NCI-H1105 (cell line): ENCODE measurements at regions not wholly inside any gene's neighbourhood (a gene's known extent, or its start where the extent isn't known, plus 50 kb on each side); places are given as distances from the start of the nearest gene placed in this dataset.
"Not testable (repeated sequence)": the region's sequence is repeated elsewhere in the genome, so short reads cannot be mapped to it uniquely, and the experiment has no call there.

Experiments used
- DNase-seq: peaks from one replicate; lab custom pipeline; 2025; lab: John Stamatoyannopoulos, UW

DNA sequence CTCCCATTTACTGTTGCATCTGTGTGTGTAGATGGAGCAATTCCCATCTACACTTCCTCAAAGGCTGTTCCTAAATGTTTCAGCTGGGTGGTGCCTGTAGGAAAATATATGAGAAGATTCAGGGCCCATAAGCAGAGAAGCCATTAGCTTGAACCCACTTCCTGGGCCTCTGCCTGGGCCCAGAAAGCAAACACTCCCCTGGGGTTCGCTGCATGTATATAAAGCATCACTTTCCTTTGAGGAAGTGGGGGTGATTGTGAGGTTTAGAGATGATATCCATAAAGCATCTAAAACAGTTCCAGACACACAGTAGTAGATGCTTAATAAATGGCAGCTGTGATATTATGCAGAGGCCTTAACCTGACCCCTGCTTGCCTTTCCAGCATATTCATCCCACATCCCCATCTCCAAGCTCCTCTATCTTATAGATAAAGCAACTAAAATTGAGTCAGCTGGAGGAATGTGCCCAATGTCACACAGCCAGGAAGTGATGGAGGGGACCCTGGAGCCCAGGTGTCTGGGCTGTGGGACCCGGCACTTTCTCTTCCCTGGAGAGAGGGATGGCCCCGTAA, 280.0 kb upstream of the CRY1 start:
- DNase-seq, result no peak

DNA sequence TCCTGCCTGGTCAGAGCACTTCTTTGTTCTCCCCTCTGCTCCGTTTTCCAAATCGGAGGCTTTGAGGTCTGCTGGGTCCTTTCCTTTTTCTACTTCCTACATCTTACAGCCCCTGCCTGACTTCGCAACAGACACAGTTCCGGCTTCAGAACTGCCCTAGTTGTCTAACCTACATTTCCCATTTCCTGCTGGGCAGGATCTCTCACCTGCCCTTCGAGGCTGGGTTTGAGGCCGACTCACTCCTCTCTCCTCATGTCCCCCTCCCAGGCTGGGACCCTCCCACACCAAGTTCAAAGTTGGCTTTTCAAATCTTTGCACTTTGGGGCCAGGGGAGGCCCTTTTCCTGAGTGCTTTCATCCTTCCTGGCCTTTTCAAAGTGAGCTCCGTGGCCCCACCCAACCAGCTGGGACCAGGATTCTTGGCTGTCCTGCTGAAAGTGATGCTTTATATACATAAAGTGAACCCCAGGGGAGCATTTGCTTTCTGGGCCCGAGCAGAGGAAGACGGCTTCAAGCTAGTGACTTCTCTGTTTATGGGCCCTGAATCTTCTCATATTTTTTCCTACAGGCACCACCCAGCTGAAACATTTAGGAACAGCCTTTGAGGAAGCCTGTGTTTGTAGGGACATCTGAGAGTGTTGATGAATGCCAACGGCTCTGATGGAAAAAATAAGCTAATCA, 281.0 kb upstream of the CRY1 start:
- no peak for DNase-seq

DNA sequence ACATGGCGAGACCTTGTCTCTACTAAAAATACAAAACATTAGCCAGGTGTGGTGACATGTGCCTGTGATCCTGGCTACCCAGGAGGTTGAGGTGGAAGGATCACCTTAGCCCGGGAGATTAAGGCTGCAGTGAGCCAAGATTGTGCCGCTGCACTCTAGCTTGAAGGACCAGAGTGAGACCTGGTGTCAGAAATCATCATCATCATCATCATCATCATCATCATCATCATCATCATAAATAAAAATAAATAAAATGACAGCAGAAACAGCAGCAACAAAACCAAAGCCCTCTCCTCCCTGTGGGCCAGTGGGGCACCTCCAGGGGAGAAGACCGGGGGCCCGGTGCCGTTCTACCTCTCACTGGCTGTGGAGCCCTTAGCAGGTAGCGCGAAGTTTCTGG, 281.9 kb upstream of the CRY1 start:
- DNase-seq, result no peak

DNA sequence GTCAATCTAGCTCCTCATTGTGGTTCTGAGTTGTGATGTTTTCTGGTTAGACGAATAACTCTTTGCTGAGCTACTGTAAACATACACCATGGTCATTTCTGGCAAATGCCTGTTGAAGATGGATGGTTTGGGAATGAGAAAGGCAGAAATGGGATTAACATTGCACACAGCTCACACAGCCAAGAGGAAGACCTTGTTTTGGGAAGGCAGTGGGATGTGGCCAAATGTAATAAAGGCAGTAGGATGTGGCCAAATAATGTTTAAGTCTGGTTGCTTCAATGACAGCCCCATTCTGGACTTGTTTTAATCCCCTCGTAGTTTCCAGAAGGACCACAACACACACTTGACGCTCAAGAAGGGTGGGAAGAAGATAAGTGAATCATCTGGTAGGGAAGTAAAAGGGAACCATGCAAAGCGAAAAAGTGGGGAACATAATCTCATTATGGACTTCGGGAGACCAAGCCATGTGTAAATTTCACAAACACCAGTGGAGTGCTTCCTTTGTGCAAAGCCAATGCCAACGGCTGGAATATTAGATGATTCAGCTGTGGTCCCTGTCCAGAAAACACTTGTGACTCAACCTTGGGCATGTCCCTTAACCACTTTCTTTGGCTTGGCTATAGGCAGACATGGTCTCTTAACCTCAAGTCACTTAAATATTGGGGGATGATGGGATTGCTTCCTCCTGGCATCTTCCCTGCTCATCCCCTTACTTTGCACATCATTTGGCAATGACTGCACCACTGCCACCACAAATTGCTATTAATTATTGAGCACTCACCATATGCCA, 284.4 kb upstream of the CRY1 start:
- DNase-seq, result no peak

DNA sequence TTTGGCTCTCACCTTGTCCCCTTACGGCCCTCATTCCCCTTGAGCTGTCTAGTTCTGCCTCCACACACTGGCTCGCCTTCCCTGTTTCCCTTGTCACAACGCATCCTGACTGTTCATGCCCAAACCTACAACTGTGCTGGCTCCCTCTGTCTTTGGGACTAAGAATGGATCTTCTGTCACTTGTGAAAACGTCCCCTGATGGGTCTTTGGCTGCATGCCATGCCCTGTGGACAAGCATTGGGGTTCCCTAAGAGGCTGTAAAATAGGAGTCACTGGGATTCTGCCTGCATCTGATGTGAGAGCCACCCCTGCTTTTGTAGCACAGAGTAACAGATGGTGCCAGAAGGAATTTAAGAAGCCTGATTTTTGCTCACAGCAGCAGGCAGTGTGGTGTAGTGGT, 285.3 kb upstream of the CRY1 start:
- no peak for DNase-seq

DNA sequence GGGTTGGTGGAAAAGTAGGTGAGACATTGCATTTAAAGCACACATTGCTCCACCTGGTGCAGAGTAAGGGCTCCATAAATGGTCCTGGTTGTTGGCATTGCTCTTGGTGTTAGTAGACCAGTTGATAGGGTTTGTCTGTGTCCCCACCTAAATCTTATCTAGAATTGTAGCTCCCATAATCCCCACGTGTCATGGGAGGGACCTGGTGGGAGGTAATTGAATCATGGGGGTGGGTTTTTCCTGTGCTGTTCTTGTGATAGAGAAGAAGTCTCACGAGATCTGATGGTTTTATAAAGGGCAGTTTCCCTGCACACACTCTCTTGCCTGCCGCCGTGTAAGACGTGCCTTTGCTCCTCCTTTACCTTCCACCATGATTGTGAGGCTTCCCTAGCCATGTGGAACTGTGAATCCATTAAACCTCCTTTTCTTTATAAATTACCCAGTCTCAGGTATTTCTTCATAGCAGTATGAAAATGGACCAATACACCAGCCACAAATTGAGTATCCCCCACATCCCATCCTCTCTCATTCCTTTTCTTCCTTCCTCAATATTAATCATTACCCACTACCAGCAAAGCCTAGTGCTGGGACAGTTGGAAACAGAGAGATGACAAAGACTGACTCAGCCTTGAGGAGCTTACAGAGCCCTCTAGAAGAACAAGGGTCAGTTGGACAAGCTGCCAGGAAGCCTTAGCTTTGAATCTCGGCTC, 285.9 kb upstream of the CRY1 start:
- not testable (repeated sequence) for DNase-seq

DNA sequence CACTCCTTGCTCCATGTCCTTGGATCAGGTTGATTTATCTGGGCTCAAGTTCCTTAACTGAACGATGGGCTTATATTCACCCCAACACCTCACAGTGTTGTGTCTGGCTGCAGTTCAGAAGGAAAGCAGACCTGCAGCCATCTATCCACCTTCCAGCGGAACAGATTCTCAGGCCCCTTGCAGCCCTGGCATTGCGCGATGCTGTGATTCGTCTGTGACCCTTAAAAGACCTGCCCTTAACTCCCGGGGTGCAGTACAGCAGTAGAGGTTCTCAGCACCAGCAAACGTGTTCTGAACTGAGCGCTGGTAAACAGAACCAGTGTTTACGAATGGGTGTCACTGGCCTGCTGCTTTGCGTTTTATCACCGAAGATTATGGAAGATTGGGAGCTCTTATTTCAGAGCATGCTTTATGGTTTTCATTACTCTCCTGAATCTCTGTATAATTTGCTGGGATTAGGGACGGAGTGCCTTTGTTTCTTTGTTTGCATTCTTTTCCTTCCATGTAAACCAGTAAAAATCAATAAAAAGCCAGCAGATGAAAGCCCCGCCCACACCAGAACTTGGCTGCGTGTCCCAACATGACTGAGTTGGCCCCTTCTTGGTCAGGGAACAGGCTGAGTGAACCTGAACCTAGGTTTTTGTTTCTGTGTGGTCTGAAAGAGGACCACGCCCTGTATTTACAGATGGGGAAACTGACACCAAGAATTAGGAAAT, 286.7 kb upstream of the CRY1 start:
- peak; percentile 78 for DNase-seq

DNA sequence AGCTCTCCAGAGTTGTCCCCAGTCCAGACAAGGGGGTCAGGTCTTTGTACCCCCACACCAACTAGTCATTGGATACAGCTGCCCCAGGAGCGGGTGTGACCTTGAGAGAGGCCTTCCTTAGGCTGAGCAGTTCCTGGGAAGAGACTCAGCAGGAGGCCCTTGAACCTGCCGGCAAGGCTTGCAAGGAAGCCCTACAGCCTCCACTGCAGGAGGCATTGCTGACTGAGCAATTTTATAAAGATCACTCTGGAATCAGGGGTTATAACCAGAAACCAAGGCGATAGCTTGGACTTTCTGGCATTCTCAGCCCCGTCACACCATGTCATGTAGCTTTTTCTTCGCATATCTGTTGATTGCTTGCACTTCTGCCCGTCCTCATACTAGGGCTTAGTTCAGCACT, 291.3 kb upstream of the CRY1 start:
- no peak for DNase-seq

DNA sequence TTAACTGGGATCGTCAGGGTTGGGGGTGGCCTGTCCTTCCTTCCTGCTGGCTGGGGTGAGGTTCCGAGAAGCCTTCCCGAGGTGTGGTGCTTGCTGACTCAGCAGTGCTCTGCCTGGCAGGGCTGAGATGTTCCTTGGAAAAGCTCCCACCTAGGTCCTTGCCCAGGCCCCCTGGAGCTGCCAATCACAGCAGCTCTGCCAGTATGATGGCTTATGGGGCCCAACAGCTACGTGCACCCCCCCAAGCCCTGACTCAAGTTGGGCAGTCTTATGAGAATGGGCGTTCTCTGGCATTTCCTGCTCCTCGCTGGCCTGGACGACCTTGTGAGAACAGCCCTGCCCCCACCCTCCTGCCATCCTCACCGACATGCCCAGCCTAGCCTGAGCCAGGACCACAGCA, 292.2 kb upstream of the CRY1 start:
- DNase-seq, result no peak

DNA sequence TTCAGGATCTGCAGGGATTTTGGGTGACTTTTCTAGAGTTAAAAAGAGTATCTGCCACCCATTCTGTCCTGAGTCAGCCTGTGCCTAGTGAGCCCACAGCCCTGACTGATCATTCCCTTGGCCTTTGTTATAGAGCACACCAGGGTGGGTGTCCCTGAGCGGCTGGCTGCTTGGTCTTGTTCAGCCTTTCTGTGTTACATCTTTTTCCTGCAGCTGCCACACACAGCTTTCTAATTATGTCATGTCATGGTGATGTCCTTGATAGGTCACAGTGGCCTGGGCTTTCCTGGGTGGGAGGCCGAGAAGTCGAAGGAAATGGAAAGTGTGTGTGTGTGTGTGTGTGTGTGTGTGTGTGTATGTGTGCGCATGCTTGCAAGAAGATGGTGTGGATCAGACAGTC, 293.2 kb upstream of the CRY1 start:
- no peak for DNase-seq

DNA sequence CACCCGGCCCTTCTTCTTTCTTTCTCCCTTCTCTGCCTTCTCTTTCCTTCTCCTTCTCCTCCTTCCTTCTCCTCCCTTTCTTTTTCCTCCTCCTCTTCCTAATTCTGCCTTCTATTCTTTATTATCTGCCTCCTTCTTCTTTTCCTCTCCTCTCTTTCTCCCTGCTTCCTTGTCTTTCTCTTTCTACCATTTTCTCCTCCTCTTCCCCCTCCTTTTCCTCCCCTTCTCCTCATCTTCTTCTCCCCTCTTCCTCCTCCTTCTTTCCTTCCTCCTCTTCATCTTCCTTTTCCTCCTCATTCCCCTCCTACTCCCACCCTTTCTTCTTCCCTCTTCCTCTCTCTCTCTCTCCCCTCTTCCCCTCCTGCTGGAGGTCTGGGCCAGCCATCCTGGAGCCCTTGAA, 294.9 kb upstream of the CRY1 start:
- no peak for DNase-seq

DNA sequence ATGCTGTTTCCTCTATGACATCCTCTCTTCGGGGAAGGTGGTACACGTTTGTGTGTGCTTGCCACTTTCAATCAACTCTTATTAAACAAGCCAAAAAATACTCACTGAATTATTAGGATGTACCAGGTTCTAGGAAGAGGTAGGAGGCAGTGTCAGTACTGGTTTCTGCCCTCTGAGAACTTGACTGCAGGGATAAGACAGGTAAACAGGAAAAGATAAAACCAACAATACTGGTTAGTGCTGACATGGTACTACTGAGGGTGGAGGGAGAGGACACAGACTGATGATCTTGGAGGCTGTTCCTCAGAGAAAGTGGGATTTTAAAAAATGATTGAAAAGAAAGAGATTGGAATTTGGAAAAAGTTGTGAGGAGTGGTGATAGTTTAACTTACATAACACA, 295.2 kb upstream of the PWP1 start:
- no peak for DNase-seq

DNA sequence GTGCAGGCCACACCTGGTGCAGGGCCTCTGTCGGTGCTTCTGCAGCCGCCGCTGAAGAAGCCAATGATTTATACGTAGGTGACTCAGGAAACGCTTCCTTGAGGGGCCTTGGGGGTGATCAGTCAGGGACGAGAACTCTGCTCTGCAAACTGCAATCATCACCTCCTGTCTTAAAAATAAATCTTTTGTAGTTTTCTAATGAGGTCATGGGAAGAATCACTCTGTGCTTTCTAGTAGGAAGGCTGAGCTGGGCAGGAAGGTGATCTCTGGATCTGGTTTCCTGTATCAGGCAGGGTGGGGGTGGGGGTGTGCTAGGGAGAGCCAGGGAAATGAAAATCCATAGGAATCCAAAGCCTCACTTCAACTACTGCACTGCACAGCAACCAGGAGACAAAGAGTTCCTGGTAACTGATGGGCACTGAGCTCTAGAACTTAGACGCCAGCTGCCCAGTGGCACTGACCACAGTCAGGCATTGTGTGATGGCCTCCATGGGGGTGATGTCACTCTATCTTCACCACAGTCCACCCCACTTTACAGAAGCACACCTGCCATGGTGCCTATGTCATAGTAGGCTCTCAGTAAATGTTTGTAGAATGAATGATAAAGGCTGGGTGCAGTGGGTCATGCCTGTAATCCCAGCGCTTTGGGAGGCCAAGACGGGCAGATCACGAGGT, 292.4 kb upstream of the PWP1 start:
- no peak for DNase-seq

DNA sequence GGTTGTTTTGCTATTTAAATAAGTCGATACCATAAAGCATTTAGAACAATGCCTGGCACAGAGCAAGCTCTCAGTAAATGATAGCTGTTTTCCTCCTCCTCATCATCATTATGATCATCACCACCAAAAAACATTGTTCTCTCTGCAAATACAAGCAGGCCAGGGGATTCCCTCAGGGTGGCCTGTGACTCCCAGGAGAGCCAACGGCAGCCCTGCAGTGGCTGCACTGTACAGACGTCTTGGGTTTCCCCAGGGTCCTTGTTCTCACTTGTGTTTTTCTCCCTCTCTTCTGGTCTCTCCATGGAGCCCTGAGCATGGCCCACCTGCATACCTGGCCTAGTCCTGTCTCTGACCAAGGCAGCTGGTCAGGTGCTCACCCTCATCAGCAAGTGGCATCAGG, 290.9 kb upstream of the PWP1 start:
- no peak for DNase-seq

DNA sequence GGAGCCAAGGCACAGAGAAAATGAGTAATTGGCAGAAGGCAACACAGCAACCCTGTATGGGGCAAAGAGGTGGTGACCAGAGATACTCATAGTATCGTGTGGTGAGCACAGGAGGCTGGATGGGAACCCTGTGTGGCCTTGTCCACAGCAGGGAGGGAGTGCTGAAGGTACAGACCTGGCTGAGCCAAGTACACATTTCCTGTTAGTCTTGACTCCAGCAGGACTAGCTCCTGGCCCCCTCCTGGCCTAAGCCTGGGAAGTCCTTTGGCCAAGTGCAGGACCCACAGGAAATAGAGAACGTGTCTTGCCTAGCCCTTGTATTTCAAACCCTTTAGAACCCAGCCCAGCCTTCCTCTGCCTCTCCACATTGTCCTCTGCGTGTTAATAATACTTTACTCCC, 289.8 kb upstream of the PWP1 start:
- DNase-seq, result no peak

DNA sequence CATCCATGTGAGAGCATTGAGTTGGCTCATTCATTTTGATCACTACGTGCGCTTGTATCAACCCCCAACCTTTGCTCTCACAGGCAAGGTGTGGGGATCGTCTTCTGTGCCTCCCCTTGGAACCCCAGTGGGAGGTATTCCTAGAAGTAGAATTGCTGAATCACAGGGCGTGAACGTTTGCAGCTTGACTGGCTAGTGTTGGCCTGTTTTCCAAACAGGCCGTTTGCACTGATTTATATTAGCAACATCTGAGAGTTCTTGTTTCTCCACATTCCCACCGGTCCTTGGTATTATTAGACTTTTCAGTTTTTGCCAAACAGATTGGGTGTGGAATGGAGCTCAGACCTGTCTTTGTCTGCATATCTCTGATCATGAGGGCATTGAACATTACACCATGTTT, 288.6 kb upstream of the PWP1 start:
- DNase-seq, result no peak

DNA sequence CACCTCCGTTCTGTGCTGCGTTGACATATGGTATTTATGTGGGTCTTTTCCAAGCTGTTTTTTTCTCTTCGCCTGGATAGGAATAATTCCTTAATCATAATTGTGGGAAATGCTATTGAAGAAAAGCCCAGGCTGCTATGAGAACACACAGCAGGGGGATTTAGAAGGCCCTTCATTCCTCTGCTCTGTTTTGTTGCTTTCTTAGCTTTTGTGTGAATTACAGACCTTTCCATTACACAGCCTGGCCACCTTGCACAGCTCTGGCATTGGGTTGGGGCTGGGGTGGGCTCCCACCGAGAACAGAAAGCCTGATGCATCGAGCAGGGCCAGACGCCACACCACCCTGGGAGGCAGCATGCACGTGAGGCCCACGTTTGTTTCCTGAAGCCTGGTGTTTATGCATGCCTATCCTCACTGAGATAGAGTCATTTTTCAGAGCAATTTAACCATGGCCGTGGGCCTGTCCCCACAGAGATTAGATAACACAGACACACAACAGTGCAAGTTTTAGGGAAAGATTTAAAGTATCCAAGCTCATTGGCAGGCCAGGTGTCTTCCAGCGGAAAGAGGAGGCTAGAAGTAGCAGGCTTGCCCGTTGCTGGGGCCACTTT, 287.6 kb upstream of the PWP1 start:
- no peak for DNase-seq

DNA sequence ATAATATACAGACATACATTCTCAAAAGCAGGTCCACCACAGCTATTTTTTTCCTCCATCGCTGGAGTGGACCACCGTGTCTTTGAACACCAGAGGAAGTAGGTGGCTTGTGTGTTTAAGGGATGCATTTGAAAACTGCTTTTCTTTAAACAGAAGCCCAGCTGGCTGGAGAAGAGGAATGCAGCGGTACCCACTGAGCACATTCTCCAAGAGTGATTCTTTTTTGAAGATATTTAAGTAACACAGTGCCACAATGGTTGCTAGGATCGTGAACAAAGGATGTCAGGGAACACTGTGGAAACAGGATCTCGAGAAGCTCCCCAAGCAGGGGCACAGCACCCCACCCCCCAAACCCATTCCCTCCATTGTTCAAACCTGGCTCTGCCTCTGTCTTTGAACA, 286.6 kb upstream of the PWP1 start:
- no peak for DNase-seq

DNA sequence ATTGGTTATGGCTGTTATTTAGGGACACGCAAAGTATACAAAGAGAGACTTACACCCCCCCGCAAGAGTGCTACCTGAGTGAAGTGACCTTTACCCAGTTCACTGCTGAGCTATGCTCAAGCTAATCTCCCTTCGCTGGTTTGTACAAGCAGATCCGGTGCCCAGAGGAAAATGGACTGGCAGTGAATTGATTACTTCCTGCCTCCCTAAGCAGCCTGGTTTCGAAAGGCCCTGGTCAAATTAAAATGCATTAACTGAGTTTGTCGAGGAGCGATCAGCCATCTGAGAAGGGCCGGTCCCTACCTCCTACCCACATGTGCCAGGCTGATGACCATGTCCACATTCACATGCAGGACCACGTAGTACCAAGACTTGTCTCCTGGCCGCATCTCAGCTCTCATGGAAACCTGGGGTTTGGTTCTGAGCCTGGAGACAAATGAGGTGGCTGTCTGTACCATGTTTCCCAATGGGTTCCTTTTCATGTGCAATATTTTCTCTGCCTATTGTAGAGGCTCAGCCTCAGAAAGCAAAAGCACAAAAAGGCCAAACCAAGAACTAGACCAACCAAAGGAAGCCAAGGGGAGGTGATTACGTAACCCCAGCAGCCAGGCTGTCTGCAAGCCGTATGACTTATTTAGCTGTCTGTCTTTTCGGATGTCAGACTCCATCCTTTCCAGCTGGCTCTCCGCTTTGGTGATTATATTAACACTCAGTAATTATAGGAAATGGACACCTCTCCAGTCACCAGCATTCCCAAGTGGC, 284.7 kb upstream of the PWP1 start:
- DNase-seq, result peak; percentile 48
